ENCODE measurements at regions not wholly inside any gene's neighbourhood (a gene's known extent, or its start where the extent isn't known, plus 50 kb on each side); places are given as distances from the start of the nearest gene placed in this dataset.

DNA sequence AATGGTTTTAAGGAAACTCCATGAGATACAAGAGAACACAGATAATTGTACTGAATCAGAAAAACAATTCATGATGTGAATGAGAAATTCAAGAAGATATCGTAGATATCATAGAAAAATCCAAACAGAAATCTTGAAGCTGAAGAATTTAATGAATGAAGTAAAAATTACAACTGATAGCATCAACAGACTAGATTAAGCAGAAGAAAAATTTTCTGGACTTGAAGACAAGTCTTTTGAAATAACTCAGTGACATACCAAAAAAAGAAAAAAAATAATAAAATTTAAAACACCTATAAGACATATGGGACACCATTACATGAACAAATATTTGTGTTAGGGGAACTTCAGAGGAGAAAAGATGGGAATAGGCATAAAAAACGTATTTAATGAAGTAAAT is 122.8 kb upstream of the SYT10 start:
- ATAC-seq (no peak), DNase-seq (no peak)
- Histone ChIP-seq H3K36me3 (no peaks in the 10 kb centered on the region), H3K27ac (no peak overlapping the region), H3K4me1 (no peaks in the 10 kb centered on the region), H3K9me3 (peaks cover 0 to 25% (median 0%) of the 10 kb centered on the region in 11 donors), H3K27me3 (no peaks in the 10 kb centered on the region), H3K4me3 (no peak overlapping the region)
- WGBS, 2 donors, result 69 to 71% methylated on average over 2 of the region's 2 CpGs
- intact Hi-C loops (cut with DNase I), result no loop called here
- TF ChIP-seq, protein P1, sequence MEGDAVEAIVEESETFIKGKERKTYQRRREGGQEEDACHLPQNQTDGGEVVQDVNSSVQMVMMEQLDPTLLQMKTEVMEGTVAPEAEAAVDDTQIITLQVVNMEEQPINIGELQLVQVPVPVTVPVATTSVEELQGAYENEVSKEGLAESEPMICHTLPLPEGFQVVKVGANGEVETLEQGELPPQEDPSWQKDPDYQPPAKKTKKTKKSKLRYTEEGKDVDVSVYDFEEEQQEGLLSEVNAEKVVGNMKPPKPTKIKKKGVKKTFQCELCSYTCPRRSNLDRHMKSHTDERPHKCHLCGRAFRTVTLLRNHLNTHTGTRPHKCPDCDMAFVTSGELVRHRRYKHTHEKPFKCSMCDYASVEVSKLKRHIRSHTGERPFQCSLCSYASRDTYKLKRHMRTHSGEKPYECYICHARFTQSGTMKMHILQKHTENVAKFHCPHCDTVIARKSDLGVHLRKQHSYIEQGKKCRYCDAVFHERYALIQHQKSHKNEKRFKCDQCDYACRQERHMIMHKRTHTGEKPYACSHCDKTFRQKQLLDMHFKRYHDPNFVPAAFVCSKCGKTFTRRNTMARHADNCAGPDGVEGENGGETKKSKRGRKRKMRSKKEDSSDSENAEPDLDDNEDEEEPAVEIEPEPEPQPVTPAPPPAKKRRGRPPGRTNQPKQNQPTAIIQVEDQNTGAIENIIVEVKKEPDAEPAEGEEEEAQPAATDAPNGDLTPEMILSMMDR (IDR thresholded peaks at IDR 0.05), result no peak

DNA sequence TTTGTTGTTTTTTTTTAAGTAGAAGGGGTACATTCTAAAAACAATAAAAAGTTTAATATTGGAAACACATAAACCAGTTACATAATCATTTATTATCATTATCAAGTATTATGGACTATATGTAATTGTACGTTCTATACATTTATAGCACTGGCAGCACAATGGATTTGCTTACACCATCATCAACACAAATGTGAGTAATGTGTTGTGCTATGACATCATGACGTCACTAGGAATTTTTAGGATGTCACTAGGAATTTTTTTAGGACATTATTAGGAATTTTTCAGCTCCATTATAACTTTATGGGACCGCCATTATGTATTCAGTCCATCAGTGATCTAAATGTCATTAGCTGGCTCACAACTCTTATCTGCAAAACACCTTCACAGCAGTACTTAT is 126.8 kb upstream of the SYT10 start:
- intact Hi-C loops (cut with DNase I), result no loop called here
- peaks cover 0 to 23% (median 0%) of the 10 kb centered on the region in 11 donors for H3K9me3 ChIP-seq
- TF ChIP-seq, protein P1 (IDR thresholded peaks at IDR 0.05), result no peak
- DNase-seq (no peak), ATAC-seq (no peak)
- H3K4me3 ChIP-seq, result no peak overlapping the region
- H3K4me1 ChIP-seq, result no peaks in the 10 kb centered on the region
- H3K27me3 ChIP-seq, result no peaks in the 10 kb centered on the region
- no peak overlapping the region for H3K27ac ChIP-seq
- WGBS, 2 donors, result 60 to 61% methylated on average over 3 of the region's 3 CpGs
- H3K36me3 ChIP-seq, result no peaks in the 10 kb centered on the region

DNA sequence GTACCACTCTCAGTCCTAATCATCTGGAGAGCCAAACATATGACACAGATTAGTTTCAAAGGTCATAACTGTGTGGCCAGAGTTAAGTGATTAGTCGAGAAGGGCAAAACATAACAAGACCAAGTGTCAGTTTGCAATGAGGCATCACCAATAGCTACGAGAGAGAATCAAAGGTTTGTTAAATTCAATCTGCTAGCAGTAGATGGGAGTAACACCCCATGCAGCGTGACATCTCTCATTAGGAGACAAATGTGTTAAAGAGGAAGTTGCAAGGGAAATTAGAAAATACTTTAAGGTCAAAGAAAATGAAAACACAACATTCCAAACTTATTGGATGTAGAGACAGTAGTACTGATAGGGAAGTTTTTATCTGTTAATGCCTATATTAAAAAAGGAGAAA is 135.7 kb upstream of the SYT10 start:
- Histone ChIP-seq H3K4me3 (no peak overlapping the region), H3K27ac (no peak overlapping the region), H3K9me3 (no peaks in the 10 kb centered on the region), H3K36me3 (no peaks in the 10 kb centered on the region), H3K27me3 (no peaks in the 10 kb centered on the region), H3K4me1 (no peaks in the 10 kb centered on the region)
- WGBS, 2 donors, result 29% methylated on average over 3 of the region's 3 CpGs
- intact Hi-C loops (cut with DNase I), result no loop called here
- ATAC-seq (no peak), DNase-seq (no peak)
- TF ChIP-seq, protein P1 (IDR thresholded peaks at IDR 0.05), result no peak

DNA sequence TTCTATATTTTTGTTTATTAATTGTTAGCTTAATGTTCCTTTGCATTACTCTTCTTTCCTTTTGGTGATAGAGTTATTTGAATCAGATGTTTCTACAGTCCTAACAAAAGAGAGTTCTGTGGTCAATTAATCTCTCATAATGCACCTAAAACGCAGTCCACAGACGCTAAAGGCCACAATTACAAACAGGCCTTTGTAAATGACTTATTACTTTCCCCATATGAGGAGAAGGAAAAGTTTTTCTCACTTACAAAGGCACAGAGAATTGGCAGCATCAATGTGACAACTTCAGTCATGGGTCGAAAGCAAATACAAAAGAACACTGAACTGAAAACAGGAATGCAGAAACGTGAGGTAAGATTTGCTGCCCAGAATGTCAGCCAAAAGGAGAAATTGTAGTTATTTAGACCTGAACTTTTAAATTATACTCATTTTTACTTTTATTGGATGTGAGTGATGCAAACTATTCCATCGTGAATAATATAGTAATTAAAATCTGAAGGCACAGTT is 142.0 kb upstream of the SYT10 start:
- TF ChIP-seq, protein P1 (IDR thresholded peaks at IDR 0.05), result no peak
- 64 to 67% methylated on average over 5 of the region's 5 CpGs for WGBS, 2 donors
- H3K27me3 ChIP-seq, result no peaks in the 10 kb centered on the region
- no peak overlapping the region for H3K27ac ChIP-seq
- DNase-seq, result no peak
- no peak overlapping the region for H3K4me3 ChIP-seq
- no peak for ATAC-seq
- intact Hi-C loops (cut with DNase I), result no loop called here
- H3K36me3 ChIP-seq, result no peaks in the 10 kb centered on the region
- H3K9me3 ChIP-seq, result no peaks in the 10 kb centered on the region
- no peaks in the 10 kb centered on the region for H3K4me1 ChIP-seq

Measured in heart right ventricle (tissue), 16 donors.